Gastroesophageal sphincter (tissue), 3 donors: ENCODE measurements at regions not wholly inside any gene's neighbourhood (a gene's known extent, or its start where the extent isn't known, plus 50 kb on each side); places are given as distances from the start of the nearest gene placed in this dataset.

ENCODE experiments used
- POLR2A ChIP-seq, 2 donors: fragments of 450-650 bp; IDR thresholded peaks; one replicate each; pipeline ENCODE4 v1.6.1; 2017; ENCODE audit warnings: antibody characterized with exemption in 2 of 2, mild to moderate bottlenecking in 2 of 2, moderate library complexity in 1 of 2
- POLR2AphosphoS5 ChIP-seq: sonication (generic); formaldehyde crosslinking; IDR thresholded peaks from one replicate; pipeline ENCODE4 v1.6.1; 2017; ENCODE audit warnings: antibody characterized with exemption
- TF ChIP-seq, protein P1 (sequence below), 4 experiments: fragments of 200-600 bp in 2 of 4; fragments of 450-650 bp in 2 of 4; sonication (generic) in 1 of 4; IDR thresholded peaks; one replicate each; pipeline ENCODE4 v1.5.1; 2017 to 2019; ENCODE audit warnings: antibody characterized with exemption in 4 of 4, mild to moderate bottlenecking in 2 of 4, moderate library complexity in 2 of 4

DNA sequence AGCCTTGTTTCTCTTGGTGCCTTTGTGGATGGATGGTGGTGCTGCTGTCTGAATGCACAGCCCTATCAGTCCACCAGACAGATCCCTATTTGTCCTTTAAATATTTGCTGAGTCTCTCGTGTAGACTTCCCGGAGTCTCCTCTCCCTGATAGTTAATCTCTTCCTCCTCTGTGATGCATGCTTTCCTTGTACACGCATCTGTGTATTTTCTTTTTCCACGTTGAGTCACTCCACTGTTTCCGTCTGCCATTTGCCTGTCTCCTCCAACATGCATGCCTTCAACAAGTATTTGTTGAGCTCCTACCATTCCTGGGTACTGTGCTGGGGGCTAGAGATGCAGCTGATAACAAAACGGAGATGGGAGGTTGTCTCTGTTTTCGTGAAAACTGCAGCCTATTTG lies 282.6 kb downstream of the HAPSTR1 start:
- TF ChIP-seq, protein P1, sequence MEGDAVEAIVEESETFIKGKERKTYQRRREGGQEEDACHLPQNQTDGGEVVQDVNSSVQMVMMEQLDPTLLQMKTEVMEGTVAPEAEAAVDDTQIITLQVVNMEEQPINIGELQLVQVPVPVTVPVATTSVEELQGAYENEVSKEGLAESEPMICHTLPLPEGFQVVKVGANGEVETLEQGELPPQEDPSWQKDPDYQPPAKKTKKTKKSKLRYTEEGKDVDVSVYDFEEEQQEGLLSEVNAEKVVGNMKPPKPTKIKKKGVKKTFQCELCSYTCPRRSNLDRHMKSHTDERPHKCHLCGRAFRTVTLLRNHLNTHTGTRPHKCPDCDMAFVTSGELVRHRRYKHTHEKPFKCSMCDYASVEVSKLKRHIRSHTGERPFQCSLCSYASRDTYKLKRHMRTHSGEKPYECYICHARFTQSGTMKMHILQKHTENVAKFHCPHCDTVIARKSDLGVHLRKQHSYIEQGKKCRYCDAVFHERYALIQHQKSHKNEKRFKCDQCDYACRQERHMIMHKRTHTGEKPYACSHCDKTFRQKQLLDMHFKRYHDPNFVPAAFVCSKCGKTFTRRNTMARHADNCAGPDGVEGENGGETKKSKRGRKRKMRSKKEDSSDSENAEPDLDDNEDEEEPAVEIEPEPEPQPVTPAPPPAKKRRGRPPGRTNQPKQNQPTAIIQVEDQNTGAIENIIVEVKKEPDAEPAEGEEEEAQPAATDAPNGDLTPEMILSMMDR (IDR thresholded peaks at IDR 0.05) = no peak
- TF ChIP-seq POLR2A (IDR thresholded peaks at IDR 0.05) = no peak
- no peak for TF ChIP-seq POLR2AphosphoS5
